Activated CD4-positive, alpha-beta memory T cell treated with anti-CD3 and anti-CD28 coated beads for 36 hours (primary cell): ENCODE measurements at regions not wholly inside any gene's neighbourhood (a gene's known extent, or its start where the extent isn't known, plus 50 kb on each side); places are given as distances from the start of the nearest gene placed in this dataset.
"Not testable (repeated sequence)": the region's sequence is repeated elsewhere in the genome, so short reads cannot be mapped to it uniquely, and the experiment has no call there.

ENCODE experiments used
- CTCF ChIA-PET: fragments of 350-600 bp; sonication (Branson Sonifier 250); formaldehyde crosslinking; loops from one replicate; lab custom pipeline; 2021; ENCODE audit warnings: antibody characterized with exemption, inconsistent platforms; lab: Charles Lee
- POLR2A ChIA-PET: fragments of 350-600 bp; sonication (Branson Sonifier 250); formaldehyde crosslinking; loops from one replicate; lab custom pipeline; 2021; ENCODE audit warnings: antibody characterized with exemption; lab: Charles Lee
- DNase-seq: peaks from one replicate; pipeline ENCODE4 v3.0.0-alpha.2; 2020
- H3K27ac Mint-ChIP-seq: one replicate; pipeline ENCODE4 v1.8.0; 2021; ENCODE audit warnings: mixed read lengths
- H3K27me3 Mint-ChIP-seq: one replicate; pipeline ENCODE4 v1.8.0; 2021; ENCODE audit warnings: mixed read lengths
- H3K36me3 Mint-ChIP-seq: one replicate; pipeline ENCODE4 v1.8.0; 2021; ENCODE audit warnings: mixed read lengths
- H3K4me1 Mint-ChIP-seq: one replicate; pipeline ENCODE4 v1.8.0; 2021; ENCODE audit warnings: low read depth, mixed read lengths
- H3K4me3 Mint-ChIP-seq: one replicate; pipeline ENCODE4 v1.8.0; 2021; ENCODE audit warnings: mild to moderate bottlenecking, mixed read lengths
- H3K9me3 Mint-ChIP-seq: one replicate; pipeline ENCODE4 v1.8.0; 2021; ENCODE audit warnings: mixed read lengths
- intact Hi-C: fragments of 100-400 bp; cut with micrococcal nuclease; formaldehyde crosslinking; loops from one replicate; pipeline ENCODE4 v1.15.1; 2023

DNA sequence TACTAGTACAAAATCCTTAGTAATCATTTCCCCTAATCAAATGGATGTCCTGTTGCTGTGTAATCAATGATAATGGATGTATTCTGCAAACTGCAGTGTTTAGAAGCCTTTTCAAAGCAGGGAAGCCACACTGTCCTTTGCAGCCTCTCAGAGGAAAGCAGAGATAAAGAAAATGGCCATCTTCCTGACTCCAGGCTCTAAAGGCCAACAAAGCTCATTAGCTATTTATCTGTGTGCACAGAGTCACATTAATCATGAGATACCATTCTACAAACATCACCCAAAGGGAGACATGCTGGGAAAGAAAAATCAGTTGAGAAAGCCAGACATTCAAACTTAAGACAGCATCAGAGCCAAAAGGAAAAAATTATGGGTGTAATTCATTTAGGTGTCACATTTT, 165.0 kb downstream of the RAD51AP2 start:
- no peak overlapping the region for H3K4me3 Mint-ChIP-seq
- H3K27me3 Mint-ChIP-seq = no peaks in the 10 kb centered on the region
- no peak for DNase-seq
- POLR2A ChIA-PET = no interaction called here
- no peaks in the 10 kb centered on the region for H3K4me1 Mint-ChIP-seq
- intact Hi-C loops = no loop called here
- CTCF ChIA-PET = no interaction called here
- no peak overlapping the region for H3K27ac Mint-ChIP-seq
- H3K36me3 Mint-ChIP-seq = no peaks in the 10 kb centered on the region
- H3K9me3 Mint-ChIP-seq = peaks cover 9% of the 10 kb centered on the region

DNA sequence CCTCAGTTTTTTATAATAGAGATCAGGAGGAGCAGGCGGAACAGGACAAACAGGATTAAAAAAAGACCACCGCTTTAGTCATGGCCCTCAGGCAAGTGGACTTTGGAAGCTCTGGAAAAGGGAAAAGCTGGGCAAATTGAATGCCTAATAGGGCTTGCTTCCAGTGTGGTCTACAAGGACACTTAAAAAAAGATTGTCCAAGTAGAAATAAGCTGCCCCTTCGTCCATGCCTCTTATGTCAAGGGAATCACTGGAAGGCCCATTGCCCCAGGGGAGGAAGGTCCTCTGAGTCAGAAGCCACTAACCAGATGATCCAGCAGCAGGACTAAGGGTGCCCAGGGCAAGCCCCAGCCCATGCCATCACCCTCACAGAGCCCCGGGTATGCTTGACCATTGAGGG, 175.5 kb downstream of the RAD51AP2 start:
- H3K27me3 Mint-ChIP-seq, CTCF ChIA-PET: not testable (repeated sequence)

DNA sequence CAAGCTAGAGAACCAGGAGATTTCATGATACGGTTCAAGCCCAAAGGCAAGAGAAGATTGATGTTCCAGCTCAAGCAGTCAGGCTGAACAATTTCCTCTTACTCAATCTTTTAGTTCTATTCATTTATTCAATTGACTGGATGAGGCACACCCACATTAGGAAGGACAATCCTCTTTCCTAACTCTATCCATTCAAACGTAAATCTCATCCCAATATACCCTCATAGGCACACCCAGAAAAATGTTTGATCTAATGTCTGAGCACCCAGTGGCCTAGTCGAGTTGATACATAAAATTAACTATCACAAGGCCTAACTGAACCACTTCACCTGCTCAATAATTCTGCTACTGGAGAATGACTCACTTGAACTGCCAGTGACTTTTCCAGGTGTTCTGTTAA, 180.7 kb downstream of the RAD51AP2 start:
- Mint-ChIP-seq H3K4me3 (no peak overlapping the region), H3K4me1 (no peaks in the 10 kb centered on the region), H3K9me3 (peaks cover 9% of the 10 kb centered on the region), H3K27ac (no peak overlapping the region), H3K36me3 (no peaks in the 10 kb centered on the region), H3K27me3 (no peaks in the 10 kb centered on the region)
- ChIA-PET POLR2A (no interaction called here), CTCF (no interaction called here)
- intact Hi-C loops = no loop called here
- no peak for DNase-seq

More for the DNA sequence above, 175.5 kb downstream of the RAD51AP2 start:
- H3K36me3 Mint-ChIP-seq, H3K4me1 Mint-ChIP-seq, DNase-seq, H3K27ac Mint-ChIP-seq, POLR2A ChIA-PET, H3K9me3 Mint-ChIP-seq, intact Hi-C loops, H3K4me3 Mint-ChIP-seq: not testable (repeated sequence)

DNA sequence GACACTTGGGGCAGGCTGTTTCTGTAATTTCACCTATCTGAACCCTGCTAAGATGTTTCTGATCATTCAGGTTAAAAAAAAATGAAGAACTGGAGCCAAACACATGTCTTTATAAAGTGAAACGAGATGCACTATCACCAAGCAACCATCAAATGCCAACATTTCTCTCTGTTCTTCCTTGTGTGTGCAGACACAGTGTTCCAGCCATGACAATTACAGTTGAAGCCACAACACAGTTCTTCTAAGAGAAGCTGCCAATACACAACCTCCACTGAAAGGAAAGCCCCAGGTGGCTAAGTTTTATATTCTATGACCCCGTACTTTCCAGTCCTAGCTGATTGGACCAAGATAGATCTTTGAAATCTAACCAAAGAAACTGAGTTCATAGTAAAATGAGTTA, 181.8 kb downstream of the RAD51AP2 start:
- H3K27ac Mint-ChIP-seq = no peak overlapping the region
- no peaks in the 10 kb centered on the region for H3K36me3 Mint-ChIP-seq
- ChIA-PET POLR2A (no interaction called here), CTCF (no interaction called here)
- no peak overlapping the region for H3K4me3 Mint-ChIP-seq
- H3K27me3 Mint-ChIP-seq = no peaks in the 10 kb centered on the region
- H3K9me3 Mint-ChIP-seq = peaks cover 9% of the 10 kb centered on the region
- no peaks in the 10 kb centered on the region for H3K4me1 Mint-ChIP-seq
- DNase-seq = no peak
- intact Hi-C loops = no loop called here

DNA sequence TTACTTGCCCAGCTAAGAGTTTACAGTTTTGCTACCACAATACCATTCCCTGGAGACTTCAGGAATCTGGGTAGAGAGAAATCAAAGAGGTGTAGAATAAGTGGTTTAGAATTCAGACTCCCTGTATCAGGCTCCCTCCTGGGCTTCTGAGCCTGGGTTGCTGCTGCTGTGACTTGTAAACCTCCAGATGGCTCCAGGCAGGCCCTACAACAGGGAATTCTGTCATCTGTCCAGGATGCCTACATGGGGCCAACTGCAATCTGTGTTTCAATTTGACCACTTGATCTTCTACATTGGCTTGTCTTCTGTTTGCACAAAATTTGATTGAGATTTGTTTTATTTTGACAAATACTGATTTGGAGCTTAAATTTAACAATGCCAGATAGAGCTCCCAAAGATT, 183.9 kb downstream of the RAD51AP2 start:
- H3K9me3 Mint-ChIP-seq = peaks cover 9% of the 10 kb centered on the region
- no peak overlapping the region for H3K4me3 Mint-ChIP-seq
- H3K27ac Mint-ChIP-seq = no peak overlapping the region
- ChIA-PET POLR2A (no interaction called here), CTCF (interaction anchor here (1.1 kb wide), 1 partner anchor 12 kb away, joined by 4 read pairs; no protein-coding TSS in a partner anchor)
- H3K27me3 Mint-ChIP-seq = no peaks in the 10 kb centered on the region
- H3K36me3 Mint-ChIP-seq = no peaks in the 10 kb centered on the region
- no peaks in the 10 kb centered on the region for H3K4me1 Mint-ChIP-seq
- DNase-seq = no peak
- intact Hi-C loops = no loop called here

DNA sequence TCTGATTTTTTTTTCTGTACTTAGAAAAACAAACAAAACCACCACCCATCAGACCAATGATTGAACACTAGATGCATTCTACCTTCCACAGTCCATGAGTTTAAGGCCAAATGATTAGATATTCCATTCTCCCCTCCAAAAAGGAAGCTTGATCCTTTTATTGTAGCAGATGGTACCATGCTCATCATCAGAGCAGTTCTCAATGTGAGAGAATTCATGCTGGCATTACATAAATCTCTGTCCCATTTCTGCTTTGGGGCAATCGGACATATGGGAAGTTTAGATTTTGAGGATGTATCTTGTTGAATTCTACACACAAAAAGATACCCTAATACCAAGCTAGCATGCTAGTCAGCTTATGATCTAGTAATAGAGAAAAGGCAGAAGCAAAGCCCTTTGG, 186.6 kb downstream of the RAD51AP2 start:
- no peak overlapping the region for H3K4me3 Mint-ChIP-seq
- DNase-seq = no peak
- intact Hi-C loops = no loop called here
- H3K27ac Mint-ChIP-seq = no peak overlapping the region
- H3K4me1 Mint-ChIP-seq = no peaks in the 10 kb centered on the region
- peaks cover 3% of the 10 kb centered on the region for H3K9me3 Mint-ChIP-seq
- no peaks in the 10 kb centered on the region for H3K36me3 Mint-ChIP-seq
- ChIA-PET POLR2A (no interaction called here), CTCF (no interaction called here)
- H3K27me3 Mint-ChIP-seq = no peaks in the 10 kb centered on the region

DNA sequence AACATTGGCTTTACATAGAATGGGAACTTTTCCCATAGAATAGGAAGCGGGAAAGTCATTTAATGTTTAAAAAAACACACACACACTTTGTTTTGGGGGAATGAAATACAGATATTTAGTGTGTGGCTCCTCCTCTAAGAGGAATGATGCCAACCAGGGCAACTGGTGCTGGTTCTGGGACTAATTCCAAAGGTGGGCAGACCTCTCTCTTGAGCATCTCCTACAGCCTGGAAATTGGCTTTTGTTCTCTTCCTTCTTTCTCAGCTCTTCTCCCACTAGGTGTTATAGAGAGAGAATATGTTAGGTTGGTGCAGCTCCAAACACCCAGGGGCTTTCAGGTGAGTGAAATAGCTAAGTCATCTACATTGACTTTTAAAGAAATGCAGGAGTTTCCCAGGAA, 190.1 kb downstream of the RAD51AP2 start:
- CTCF ChIA-PET = no interaction called here
- DNase-seq = no peak
- Mint-ChIP-seq H3K4me3 (no peak overlapping the region), H3K27ac (no peak overlapping the region), H3K9me3 (peaks cover 3% of the 10 kb centered on the region), H3K36me3 (no peaks in the 10 kb centered on the region), H3K27me3 (peaks cover 1% of the 10 kb centered on the region), H3K4me1 (no peaks in the 10 kb centered on the region)
- intact Hi-C loops = no loop called here
- POLR2A ChIA-PET = no interaction called here

DNA sequence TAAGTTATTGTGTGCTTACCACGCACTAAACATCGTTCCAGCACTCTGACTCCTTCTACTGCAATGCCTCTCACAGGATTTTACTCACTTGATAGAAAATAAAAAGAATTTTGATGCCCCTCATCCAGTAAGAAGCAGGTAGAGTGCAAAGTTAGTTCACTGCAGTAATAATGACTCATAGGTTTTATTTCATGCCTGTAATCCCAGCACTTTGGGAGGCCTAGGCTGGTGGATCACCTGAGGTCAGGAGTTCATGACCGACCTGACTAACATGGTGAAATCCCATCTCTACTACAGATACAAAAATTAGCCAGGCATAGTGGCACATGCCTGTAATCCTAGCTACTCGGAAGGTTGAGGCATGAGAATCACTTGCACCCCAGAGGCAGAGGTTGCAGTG, 190.6 kb downstream of the RAD51AP2 start:
- ChIA-PET POLR2A (no interaction called here), CTCF (no interaction called here)
- Mint-ChIP-seq H3K27me3 (peaks cover 1% of the 10 kb centered on the region), H3K9me3 (peaks cover 3% of the 10 kb centered on the region), H3K27ac (no peak overlapping the region), H3K4me1 (no peaks in the 10 kb centered on the region), H3K36me3 (no peaks in the 10 kb centered on the region), H3K4me3 (no peak overlapping the region)
- DNase-seq = no peak
- intact Hi-C loops = no loop called here

DNA sequence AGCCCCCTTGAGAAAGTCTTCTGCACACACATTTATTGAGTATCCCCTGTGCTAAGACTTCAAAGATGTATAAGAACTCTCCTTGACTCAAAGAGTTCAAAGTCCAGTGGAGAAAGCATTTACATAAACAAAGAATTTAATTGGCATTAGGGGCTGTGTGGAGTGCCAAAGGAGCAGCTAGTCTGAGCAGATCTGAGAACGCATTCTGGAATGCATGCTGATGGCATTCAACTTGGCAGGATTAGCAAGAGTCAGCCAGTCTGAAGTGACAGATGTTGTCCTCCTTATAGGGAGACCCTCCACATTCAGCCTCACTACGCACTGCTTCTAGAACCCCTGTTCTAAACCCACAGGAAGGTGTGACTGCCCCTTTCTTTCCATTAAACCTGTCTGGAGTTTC, 191.5 kb downstream of the RAD51AP2 start:
- H3K36me3 Mint-ChIP-seq = no peaks in the 10 kb centered on the region
- intact Hi-C loops = no loop called here
- no peak for DNase-seq
- peaks cover 5% of the 10 kb centered on the region for H3K9me3 Mint-ChIP-seq
- ChIA-PET POLR2A (no interaction called here), CTCF (no interaction called here)
- no peak overlapping the region for H3K27ac Mint-ChIP-seq
- no peak overlapping the region for H3K4me3 Mint-ChIP-seq
- peaks cover 1% of the 10 kb centered on the region for H3K27me3 Mint-ChIP-seq
- H3K4me1 Mint-ChIP-seq = no peaks in the 10 kb centered on the region

DNA sequence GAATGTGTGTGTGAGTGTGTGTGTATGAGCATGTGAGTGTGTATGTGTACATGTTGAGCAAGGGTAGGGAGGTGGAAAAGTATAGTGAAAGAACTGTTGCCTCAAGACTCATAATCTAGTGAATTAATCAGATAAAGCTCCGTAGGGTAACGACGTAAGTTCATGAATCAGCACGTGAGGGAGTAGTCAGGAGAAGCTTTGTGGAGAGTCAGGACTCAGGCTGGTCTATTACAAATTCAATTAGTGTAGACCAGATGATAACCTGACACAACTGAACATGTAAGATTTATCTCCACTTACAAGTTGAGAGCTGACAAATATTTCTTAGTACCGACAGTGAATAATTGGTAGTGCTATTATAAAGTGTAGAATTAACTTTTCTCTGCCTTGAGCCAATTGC, 194.5 kb downstream of the RAD51AP2 start:
- CTCF ChIA-PET = no interaction called here
- Mint-ChIP-seq H3K4me1 (no peaks in the 10 kb centered on the region), H3K36me3 (no peaks in the 10 kb centered on the region)

DNA sequence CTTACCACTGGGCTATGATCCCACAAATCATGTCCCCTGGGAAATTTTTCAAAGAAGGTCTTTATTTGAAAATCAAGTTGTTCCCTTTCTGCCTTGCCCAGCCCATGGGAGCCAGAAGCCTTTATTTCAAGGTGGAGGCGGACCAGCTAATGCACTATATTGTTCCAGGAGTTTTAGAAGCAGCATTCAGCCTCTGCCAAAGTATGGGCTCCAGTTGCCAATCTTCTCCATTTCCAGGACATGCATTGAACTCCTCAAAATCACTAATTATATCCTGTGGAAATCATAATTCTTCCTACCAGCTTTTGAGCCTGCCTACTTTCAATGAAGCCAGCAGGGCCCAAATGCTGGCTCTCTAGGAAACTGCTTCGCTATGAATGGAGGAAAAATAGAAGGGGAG, 195.8 kb downstream of the RAD51AP2 start:
- H3K27me3 Mint-ChIP-seq = peaks cover 1% of the 10 kb centered on the region
- no peak overlapping the region for H3K27ac Mint-ChIP-seq
- CTCF ChIA-PET = no interaction called here
- intact Hi-C loops = no loop called here
- no peaks in the 10 kb centered on the region for H3K4me1 Mint-ChIP-seq
- peaks cover 5% of the 10 kb centered on the region for H3K9me3 Mint-ChIP-seq
- H3K36me3 Mint-ChIP-seq = no peaks in the 10 kb centered on the region
- POLR2A ChIA-PET = no interaction called here
- H3K4me3 Mint-ChIP-seq = no peak overlapping the region
- DNase-seq = no peak

More for the DNA sequence above, 194.5 kb downstream of the RAD51AP2 start:
- peaks cover 1% of the 10 kb centered on the region for H3K27me3 Mint-ChIP-seq
- POLR2A ChIA-PET = no interaction called here
- no peak overlapping the region for H3K4me3 Mint-ChIP-seq
- no peak for DNase-seq
- intact Hi-C loops = no loop called here
- no peak overlapping the region for H3K27ac Mint-ChIP-seq
- peaks cover 5% of the 10 kb centered on the region for H3K9me3 Mint-ChIP-seq

DNA sequence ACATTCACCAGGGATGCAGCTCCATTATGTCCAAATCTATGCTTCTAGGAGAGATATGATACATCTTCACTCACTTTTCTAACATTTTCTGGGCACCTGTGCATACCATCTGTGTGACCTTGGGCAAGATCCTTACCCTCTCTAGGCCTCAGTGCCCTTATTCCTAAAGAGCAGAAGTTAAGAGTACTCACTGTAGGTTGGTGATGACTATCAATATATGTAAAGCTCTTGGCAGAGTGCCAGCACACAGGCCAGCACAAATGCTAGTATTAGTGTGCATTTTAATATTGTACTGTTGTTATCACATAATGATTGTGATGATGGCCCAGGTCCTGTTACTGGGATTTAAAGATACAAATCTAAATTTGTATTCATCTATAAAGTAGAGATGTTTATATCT, 199.2 kb downstream of the RAD51AP2 start:
- H3K9me3 Mint-ChIP-seq = peaks cover 2% of the 10 kb centered on the region
- H3K36me3 Mint-ChIP-seq = no peaks in the 10 kb centered on the region
- H3K4me3 Mint-ChIP-seq = no peak overlapping the region
- no peak overlapping the region for H3K27ac Mint-ChIP-seq
- CTCF ChIA-PET = no interaction called here
- DNase-seq = no peak
- POLR2A ChIA-PET = no interaction called here
- no peaks in the 10 kb centered on the region for H3K27me3 Mint-ChIP-seq
- intact Hi-C loops = no loop called here
- H3K4me1 Mint-ChIP-seq = no peaks in the 10 kb centered on the region

DNA sequence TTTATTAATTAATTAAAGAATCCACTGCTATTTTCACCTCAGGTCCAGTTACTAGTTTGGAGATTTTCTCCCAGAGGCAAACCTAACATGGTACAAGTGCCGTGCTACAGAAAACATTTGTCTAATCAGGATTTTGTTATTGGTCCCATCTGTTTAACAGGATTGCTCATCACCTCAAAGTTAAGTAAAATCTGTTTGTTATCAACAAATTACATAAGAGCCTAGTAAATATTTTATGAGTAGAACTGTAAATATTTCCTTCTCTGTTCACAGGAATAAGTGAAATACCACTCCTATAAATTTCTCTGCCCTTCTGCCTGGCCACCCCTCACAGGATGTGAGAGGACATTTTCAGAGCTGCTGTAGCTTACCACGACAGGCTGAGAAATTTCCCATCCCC, 200.2 kb downstream of the RAD51AP2 start:
- Mint-ChIP-seq H3K27ac (no peak overlapping the region), H3K4me1 (no peaks in the 10 kb centered on the region), H3K27me3 (no peaks in the 10 kb centered on the region), H3K9me3 (peaks cover 2% of the 10 kb centered on the region), H3K36me3 (no peaks in the 10 kb centered on the region), H3K4me3 (no peak overlapping the region)
- DNase-seq = no peak
- CTCF ChIA-PET = no interaction called here
- intact Hi-C loops = no loop called here
- POLR2A ChIA-PET = no interaction called here
